HG03097 (cell line): ENCODE measurements at regions not wholly inside any gene's neighbourhood (a gene's known extent, or its start where the extent isn't known, plus 50 kb on each side); places are given as distances from the start of the nearest gene placed in this dataset.
"Not testable (repeated sequence)": the region's sequence is repeated elsewhere in the genome, so short reads cannot be mapped to it uniquely, and the experiment has no call there.

Experiments
- ATAC-seq: cut with Tn5 transposase; IDR thresholded peaks from one replicate; pipeline ENCODE4 v1.9.1; 2021; ENCODE audit not compliant: unreplicated experiment, low FRiP score

- ATAC-seq: no peak
Measured at GRCh38 chr7:94100723-94101345, 96.7 kb upstream of the BET1 start.

DNA sequence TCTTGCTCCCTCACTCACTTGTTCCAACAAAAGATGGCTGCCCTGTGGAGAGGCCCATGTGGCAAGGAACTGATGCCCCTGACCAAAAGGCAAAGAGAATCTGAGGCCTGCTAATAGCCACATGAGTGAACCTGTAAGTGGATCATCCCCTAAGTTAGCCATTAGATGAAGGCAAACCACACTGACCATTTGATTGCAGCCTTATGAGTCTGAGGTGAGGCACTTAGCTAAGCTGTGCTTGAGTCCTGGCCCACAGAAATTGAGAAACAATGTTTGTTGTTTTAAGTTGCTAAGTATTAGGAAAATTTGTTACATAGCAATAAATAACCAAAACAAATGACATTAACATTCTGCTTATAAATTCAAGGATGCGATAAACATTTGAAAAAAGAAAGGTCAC is 100.1 kb upstream of the BET1 start:
- no peak for ATAC-seq

DNA sequence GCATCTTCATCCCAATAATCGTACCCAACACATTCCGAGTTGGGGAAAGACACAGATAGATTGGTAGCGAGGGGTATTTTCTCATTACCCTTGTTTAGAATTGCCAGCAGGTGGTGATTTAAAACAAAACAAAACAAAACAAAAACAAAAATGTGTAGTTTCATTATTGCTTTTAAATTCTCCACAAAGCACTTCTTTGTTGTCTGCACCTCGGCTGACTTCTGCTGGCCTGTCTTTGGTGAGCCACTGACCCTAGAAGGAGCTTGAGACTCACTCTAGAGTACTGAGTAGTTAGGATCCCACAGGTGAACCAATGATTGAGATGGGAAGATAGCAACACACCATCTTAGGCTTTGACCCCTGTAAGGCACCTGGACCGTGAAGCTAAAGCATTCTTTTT is 105.4 kb upstream of the BET1 start:
- no peak for ATAC-seq

- no peak for ATAC-seq
Measured at GRCh38 chr7:94111009-94111408, 106.9 kb upstream of the BET1 start.

DNA sequence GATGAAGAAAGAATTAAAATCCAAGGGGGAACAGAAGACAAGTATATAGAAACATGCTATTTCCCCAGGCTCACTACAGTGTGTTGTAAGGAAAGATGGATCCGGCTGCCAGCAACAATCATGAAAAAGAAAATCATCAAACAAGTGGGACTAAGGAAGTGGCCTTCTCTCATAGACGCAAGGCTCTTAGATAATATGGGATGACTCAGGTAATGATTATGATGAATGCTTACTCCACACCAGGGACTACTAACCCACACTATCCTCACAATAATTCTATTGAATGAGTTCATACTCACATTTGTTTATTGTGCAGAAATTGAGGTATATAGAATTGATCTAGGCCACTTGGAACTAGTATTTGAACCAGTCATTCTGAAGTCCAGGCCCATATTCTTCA is 111.2 kb upstream of the BET1 start:
- no peak for ATAC-seq

- no peak for ATAC-seq
Measured at GRCh38 chr7:94123136-94123535, 119.0 kb upstream of the BET1 start.

DNA sequence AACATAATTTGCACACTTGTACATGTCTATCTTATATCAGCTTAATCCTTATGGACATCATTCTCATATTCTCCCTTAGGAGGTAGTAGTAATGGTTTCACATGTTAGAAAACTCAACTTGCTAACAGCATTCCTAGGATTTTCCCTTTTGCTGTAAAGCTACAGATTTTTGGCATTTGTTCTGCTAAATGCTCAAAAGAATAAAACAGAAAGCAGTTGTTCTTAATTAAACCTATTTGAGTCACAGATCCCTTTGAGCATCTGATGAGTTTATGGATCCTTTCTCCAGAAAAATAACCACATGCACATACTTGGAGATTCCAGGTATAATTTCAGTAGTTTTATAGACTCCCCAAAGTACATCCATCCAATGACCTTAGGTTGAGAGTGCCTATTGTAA is 122.9 kb upstream of the BET1 start:
- no peak for ATAC-seq

- no peak for ATAC-seq
Measured at GRCh38 chr7:94128072-94128471, 123.9 kb upstream of the BET1 start.

DNA sequence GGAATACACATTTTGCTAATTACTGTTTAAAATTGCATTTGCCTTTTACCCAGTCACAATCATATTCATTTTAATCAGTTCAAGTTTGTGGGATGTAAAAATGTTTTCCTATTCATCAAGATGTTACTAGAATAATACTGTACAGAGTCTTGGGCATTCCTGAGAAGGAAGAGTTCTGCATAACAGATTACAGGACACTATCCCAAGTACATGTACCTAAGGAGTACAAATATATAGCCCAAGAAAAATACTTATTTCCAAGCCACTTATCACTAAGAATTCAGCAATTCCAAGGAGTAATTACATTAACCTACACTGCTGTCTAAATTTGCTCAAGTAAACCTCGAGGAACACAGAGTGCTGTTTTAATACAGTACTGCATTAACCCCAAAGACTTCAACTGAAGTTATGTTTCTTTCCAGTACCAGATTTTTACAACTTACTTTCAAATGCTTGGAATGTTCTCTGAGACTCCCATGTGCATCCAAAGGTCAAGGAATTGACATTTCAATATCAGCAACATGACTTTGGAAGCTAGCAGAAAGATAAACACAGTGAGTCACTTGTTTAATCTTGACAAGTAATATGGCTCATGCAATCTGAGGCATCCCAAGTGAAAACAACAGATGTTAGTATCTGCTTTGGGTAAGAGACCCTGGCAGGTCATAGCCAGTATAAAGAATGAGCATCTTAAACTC is 125.4 kb upstream of the BET1 start:
- no peak for ATAC-seq

- ATAC-seq: no peak
Measured at GRCh38 chr7:94130716-94131115, 126.6 kb upstream of the BET1 start.

- ATAC-seq: no peak
Measured at GRCh38 chr7:94133460-94133859, 129.3 kb upstream of the BET1 start.

- ATAC-seq: no peak
Measured at GRCh38 chr7:94135180-94135579, 131.0 kb upstream of the BET1 start.

- no peak for ATAC-seq
Measured at GRCh38 chr7:94142281-94142680, 138.1 kb upstream of the BET1 start.

- ATAC-seq: no peak
Measured at GRCh38 chr7:94145602-94146001, 141.4 kb upstream of the BET1 start.

- no peak for ATAC-seq
Measured at GRCh38 chr7:94146408-94146807, 142.3 kb upstream of the BET1 start.

GRCh38 chr7:94149789-94150545 is 145.8 kb upstream of the BET1 start:
- ATAC-seq: no peak

DNA sequence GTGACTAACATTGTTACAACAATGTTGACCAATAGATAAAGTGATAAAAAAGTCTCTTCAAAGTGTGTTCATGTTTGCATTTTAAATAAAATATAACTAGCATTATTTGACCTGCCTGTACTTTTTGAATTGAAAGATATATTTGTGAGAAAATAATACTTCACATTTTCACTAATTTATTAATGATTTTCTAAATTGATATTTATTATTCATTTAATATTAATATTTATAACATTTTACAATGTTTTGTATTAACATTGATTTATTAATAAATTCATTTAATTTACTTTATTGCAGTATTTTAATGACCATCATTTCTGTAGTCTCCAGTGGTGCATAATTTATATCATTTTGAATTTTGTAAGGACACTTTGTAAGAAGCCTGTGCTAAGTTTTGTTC is 150.0 kb upstream of the BET1 start:
- no peak for ATAC-seq

DNA sequence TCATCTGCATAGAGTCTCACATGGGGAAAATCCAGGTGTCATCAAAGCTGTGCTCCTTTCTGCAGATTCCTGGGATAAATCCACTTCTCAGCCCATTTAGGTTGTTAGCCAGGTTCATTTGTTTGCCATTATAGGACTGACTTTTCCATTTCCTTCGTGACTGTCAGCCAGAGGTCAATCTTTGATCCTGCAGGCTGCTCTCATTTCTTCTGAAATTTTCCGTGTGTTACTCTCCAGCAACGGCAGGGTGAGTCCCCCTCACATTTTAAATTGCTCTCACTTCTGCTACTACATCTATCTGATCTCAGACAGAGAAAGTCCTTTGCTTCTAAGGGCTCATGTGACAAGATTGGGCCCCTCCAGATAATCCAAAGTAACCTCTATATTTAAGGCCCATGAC is 150.7 kb upstream of the BET1 start:
- ATAC-seq: no peak

GRCh38 chr7:94157659-94158306 is 153.6 kb upstream of the BET1 start:
- ATAC-seq: not testable (repeated sequence)

DNA sequence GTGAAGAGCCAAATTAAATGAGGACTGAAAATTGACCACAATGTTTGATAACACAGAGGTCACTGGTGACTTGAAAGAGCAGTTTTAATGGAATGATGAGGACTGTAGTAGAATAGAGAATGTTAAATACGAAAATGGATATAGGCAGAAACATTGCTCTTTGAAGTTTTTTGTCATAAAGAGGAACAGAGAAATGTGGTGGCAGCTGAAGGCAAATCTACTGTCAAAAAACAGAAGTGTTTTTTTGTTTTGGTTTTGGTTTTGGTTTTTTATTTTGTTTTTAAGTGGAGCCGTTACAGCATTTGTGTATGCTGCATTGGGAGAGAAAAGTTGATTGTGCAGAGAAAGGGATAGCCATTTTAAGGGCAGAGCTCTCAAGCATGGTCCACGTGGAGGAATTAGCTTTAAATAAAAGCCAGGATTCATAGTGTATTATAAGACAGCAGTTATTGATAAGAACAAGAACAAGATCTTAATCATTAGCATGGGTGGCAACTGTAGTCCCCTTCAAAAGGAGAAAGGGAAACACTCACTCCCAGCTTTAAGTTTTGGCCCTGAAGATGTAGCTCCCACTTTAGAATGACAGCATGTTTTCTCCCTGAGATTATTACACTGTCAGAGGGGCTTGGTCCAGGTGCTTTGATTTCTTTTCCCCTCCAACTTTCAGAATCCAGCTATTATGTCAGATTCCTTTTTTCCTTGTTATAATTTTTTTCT is 156.7 kb upstream of the BET1 start:
- peak; percentile 98 for ATAC-seq

GRCh38 chr7:94161476-94161875 is 157.3 kb upstream of the BET1 start:
- no peak for ATAC-seq
